K562 (cell line): ENCODE measurements at regions not wholly inside any gene's neighbourhood (a gene's known extent, or its start where the extent isn't known, plus 50 kb on each side); places are given as distances from the start of the nearest gene placed in this dataset.

Experiments used
- CBFA2T2 ChIP-seq: fragments of 450-650 bp; conservative IDR thresholded peaks from 2 replicates; pipeline ENCODE4 v1.6.1; 2017; ENCODE audit warnings: mild to moderate bottlenecking
- DDX20 ChIP-seq: fragments of 450-650 bp; IDR thresholded peaks from 2 replicates; pipeline ENCODE4 v1.6.1; 2016; ENCODE audit warnings: missing genetic modification characterization, low read depth, mild to moderate bottlenecking, missing compliant biosample characterization, moderate library complexity
- DPF2 ChIP-seq: fragments of 450-650 bp; IDR thresholded peaks from 2 replicates; pipeline ENCODE4 v1.6.1; 2016
- JUND ChIP-seq, 2 experiments: IDR thresholded peaks; 2 replicates in 1 of 2; 3 replicates in 1 of 2; pipeline ENCODE4 v1.6.1; 2011; ENCODE audit warnings: borderline replicate concordance in 2 of 2, low read depth in 2 of 2, low read length in 2 of 2, improper control_type of control experiment in 1 of 2, missing biosample characterization in 1 of 2, missing genetic modification characterization in 1 of 2, missing genetic modification reagents in 1 of 2
- KDM2B ChIP-seq: fragments of 250-450 bp; sonication (Bioruptor Pico); IDR thresholded peaks from 2 replicates; pipeline ENCODE4 v1.8.0; 2021; ENCODE audit warnings: mild to moderate bottlenecking, moderate library complexity
- KLF13 ChIP-seq: fragments of 450-650 bp; IDR thresholded peaks from 2 replicates; pipeline ENCODE4 v1.6.1; 2016; ENCODE audit warnings: missing genetic modification characterization, low read depth, mild to moderate bottlenecking, missing compliant biosample characterization, moderate library complexity, borderline replicate concordance
- KLF16 ChIP-seq: IDR thresholded peaks from 2 replicates; pipeline ENCODE4 v1.6.1; 2016; ENCODE audit warnings: antibody characterized with exemption
- MAZ ChIP-seq, 2 experiments: fragments of 450-650 bp in 1 of 2; sonication (generic) in 1 of 2; formaldehyde crosslinking; IDR thresholded peaks in 1 of 2; conservative IDR thresholded peaks in 1 of 2; 2 replicates each; pipeline versions ENCODE4 v1.4.0 to v1.5.0; 2020; ENCODE audit warnings: mild to moderate bottlenecking in 1 of 2, missing genetic modification reagents in 1 of 2
- PRMT5 ChIP-seq: sonication (generic); formaldehyde crosslinking; IDR thresholded peaks from 2 replicates; pipeline ENCODE4 v1.5.0; 2020; ENCODE audit warnings: missing genetic modification reagents
- SUPT5H ChIP-seq: fragments of 450-650 bp; IDR thresholded peaks from 2 replicates; pipeline ENCODE4 v1.6.1; 2016
- TFAM ChIP-seq: fragments of 250-450 bp; sonication (Bioruptor Pico); conservative IDR thresholded peaks from 2 replicates; pipeline ENCODE4 v1.5.0; 2021; ENCODE audit warnings: mild to moderate bottlenecking, moderate library complexity
- ZNF586 ChIP-seq: fragments of 450-650 bp; formaldehyde crosslinking; conservative IDR thresholded peaks from 2 replicates; pipeline ENCODE4 v1.4.0; 2020; ENCODE audit warnings: mild to moderate bottlenecking, moderate library complexity
- ZNF764 ChIP-seq: fragments of 250-450 bp; sonication (Bioruptor Pico); IDR thresholded peaks from 2 replicates; pipeline ENCODE4 v1.4.0; 2020; ENCODE audit warnings: low read depth, mild to moderate bottlenecking, moderate library complexity
- ZNF766 ChIP-seq: fragments of 200-800 bp; sonication (Bioruptor generic); conservative IDR thresholded peaks from 2 replicates; pipeline ENCODE4 v1.6.1; 2016; ENCODE audit warnings: missing genetic modification characterization, missing compliant biosample characterization
- TF ChIP-seq, protein P1 (sequence below): fragments of 450-650 bp; formaldehyde crosslinking; IDR thresholded peaks from 2 replicates; pipeline ENCODE4 v1.4.0; 2020; ENCODE audit warnings: mild to moderate bottlenecking, mixed read lengths
- TF ChIP-seq, protein P2 (sequence below): sonication (generic); formaldehyde crosslinking; IDR thresholded peaks from 2 replicates; pipeline ENCODE4 v1.5.0; 2020; ENCODE audit warnings: missing genetic modification reagents
- TF ChIP-seq, protein P3 (sequence below): fragments of 450-650 bp; IDR thresholded peaks from 2 replicates; pipeline ENCODE4 v1.6.1; 2017; ENCODE audit warnings: antibody characterized with exemption, mild to moderate bottlenecking
- TF ChIP-seq, protein P4 (sequence below): fragments of 450-650 bp; formaldehyde crosslinking; conservative IDR thresholded peaks from 2 replicates; pipeline ENCODE4 v1.4.0; 2022; ENCODE audit warnings: mild to moderate bottlenecking, missing genetic modification characterization
- TF ChIP-seq, protein P5 (sequence below), 2 experiments: fragments of 450-650 bp; conservative IDR thresholded peaks; 2 replicates each; pipeline ENCODE4 v1.6.1; 2017; ENCODE audit warnings: mild to moderate bottlenecking in 2 of 2, moderate library complexity in 2 of 2

DNA sequence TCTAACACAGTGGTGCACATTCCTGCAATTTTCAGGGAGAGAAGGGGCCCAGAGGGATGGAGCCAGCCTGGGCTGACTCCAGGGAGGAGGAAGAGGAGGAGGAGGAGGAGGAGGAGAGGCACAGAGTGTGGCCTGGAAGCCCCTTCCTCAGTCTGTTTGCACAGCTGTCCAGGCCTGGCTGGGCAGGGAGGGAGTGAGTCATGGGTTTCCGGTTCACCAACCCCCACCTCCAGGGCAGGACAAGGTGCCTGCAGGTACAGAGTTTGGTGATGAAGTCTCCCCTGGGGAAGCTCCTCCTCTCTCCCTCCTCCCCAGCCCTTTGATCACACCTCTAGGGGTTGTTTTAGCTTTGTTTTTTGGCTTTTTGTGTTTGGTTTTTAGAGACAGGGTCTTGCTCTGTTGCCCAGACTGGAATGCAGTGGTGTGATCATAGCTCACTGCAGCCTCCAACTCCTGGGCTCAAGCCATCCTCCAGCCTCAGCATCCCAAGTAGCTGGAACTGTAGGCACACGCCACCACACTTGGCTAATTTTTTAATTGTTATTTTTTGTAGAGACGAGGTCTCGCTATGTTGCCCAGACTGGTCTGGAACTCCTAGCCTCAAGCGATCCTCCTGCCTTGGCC is 77.5 kb upstream of the CUX1 start (continued):
- TF ChIP-seq, protein P1, sequence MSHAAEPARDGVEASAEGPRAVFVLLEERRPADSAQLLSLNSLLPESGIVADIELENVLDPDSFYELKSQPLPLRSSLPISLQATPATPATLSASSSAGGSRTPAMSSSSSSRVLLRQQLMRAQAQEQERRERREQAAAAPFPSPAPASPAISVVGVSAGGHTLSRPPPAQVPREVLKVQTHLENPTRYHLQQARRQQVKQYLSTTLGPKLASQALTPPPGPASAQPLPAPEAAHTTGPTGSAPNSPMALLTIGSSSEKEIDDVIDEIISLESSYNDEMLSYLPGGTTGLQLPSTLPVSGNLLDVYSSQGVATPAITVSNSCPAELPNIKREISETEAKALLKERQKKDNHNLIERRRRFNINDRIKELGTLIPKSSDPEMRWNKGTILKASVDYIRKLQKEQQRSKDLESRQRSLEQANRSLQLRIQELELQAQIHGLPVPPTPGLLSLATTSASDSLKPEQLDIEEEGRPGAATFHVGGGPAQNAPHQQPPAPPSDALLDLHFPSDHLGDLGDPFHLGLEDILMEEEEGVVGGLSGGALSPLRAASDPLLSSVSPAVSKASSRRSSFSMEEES (CRISPR knock-in tag): no peak
- TF ChIP-seq, protein P2, sequence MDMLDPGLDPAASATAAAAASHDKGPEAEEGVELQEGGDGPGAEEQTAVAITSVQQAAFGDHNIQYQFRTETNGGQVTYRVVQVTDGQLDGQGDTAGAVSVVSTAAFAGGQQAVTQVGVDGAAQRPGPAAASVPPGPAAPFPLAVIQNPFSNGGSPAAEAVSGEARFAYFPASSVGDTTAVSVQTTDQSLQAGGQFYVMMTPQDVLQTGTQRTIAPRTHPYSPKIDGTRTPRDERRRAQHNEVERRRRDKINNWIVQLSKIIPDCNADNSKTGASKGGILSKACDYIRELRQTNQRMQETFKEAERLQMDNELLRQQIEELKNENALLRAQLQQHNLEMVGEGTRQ: no peak
- TF ChIP-seq KDM2B (CRISPR knock-in tag) (no peak), SUPT5H (no peak), KLF13 (tag) (no peak), CBFA2T2 (peak; percentile 28; the same call in 1 of the 2 replicates), DDX20 (no peak), TFAM (CRISPR knock-in tag) (no peak), DPF2 (peak; percentile 66), ZNF586 (CRISPR knock-in tag) (no peak), KLF16 (no peak), ZNF766 (no peak), PRMT5 (CRISPR knock-in tag) (no peak), ZNF764 (CRISPR knock-in tag) (no peak), JUND (IDR thresholded peaks at IDR 0.05; ENCODE audit: borderline replicate concordance, low read depth, low read length) (peak; percentile 82; the same call in 1 of the 2 replicates), JUND (tag; IDR thresholded peaks at IDR 0.05; ENCODE audit: borderline replicate concordance, low read depth, low read length) (peak; percentile 40; the same call in 1 of the 3 replicates), MAZ (CRISPR knock-in tag; conservative IDR thresholded peaks at IDR 0.05 in 1 of 2, IDR thresholded peaks at IDR 0.05 in 1 of 2) (no peak)
- TF ChIP-seq, protein P3, sequence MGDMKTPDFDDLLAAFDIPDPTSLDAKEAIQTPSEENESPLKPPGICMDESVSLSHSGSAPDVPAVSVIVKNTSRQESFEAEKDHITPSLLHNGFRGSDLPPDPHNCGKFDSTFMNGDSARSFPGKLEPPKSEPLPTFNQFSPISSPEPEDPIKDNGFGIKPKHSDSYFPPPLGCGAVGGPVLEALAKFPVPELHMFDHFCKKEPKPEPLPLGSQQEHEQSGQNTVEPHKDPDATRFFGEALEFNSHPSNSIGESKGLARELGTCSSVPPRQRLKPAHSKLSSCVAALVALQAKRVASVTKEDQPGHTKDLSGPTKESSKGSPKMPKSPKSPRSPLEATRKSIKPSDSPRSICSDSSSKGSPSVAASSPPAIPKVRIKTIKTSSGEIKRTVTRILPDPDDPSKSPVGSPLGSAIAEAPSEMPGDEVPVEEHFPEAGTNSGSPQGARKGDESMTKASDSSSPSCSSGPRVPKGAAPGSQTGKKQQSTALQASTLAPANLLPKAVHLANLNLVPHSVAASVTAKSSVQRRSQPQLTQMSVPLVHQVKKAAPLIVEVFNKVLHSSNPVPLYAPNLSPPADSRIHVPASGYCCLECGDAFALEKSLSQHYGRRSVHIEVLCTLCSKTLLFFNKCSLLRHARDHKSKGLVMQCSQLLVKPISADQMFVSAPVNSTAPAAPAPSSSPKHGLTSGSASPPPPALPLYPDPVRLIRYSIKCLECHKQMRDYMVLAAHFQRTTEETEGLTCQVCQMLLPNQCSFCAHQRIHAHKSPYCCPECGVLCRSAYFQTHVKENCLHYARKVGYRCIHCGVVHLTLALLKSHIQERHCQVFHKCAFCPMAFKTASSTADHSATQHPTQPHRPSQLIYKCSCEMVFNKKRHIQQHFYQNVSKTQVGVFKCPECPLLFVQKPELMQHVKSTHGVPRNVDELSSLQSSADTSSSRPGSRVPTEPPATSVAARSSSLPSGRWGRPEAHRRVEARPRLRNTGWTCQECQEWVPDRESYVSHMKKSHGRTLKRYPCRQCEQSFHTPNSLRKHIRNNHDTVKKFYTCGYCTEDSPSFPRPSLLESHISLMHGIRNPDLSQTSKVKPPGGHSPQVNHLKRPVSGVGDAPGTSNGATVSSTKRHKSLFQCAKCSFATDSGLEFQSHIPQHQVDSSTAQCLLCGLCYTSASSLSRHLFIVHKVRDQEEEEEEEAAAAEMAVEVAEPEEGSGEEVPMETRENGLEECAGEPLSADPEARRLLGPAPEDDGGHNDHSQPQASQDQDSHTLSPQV: no peak
- TF ChIP-seq, protein P4, sequence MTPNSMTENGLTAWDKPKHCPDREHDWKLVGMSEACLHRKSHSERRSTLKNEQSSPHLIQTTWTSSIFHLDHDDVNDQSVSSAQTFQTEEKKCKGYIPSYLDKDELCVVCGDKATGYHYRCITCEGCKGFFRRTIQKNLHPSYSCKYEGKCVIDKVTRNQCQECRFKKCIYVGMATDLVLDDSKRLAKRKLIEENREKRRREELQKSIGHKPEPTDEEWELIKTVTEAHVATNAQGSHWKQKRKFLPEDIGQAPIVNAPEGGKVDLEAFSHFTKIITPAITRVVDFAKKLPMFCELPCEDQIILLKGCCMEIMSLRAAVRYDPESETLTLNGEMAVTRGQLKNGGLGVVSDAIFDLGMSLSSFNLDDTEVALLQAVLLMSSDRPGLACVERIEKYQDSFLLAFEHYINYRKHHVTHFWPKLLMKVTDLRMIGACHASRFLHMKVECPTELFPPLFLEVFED (CRISPR knock-in tag): no peak
- TF ChIP-seq, protein P5, sequence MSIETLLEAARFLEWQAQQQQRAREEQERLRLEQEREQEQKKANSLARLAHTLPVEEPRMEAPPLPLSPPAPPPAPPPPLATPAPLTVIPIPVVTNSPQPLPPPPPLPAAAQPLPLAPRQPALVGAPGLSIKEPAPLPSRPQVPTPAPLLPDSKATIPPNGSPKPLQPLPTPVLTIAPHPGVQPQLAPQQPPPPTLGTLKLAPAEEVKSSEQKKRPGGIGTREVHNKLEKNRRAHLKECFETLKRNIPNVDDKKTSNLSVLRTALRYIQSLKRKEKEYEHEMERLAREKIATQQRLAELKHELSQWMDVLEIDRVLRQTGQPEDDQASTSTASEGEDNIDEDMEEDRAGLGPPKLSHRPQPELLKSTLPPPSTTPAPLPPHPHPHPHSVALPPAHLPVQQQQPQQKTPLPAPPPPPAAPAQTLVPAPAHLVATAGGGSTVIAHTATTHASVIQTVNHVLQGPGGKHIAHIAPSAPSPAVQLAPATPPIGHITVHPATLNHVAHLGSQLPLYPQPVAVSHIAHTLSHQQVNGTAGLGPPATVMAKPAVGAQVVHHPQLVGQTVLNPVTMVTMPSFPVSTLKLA (conservative IDR thresholded peaks at IDR 0.05): no peak
